ENCODE measurements at regions not wholly inside any gene's neighbourhood (a gene's known extent, or its start where the extent isn't known, plus 50 kb on each side); places are given as distances from the start of the nearest gene placed in this dataset.
"Not testable (repeated sequence)": the region's sequence is repeated elsewhere in the genome, so short reads cannot be mapped to it uniquely, and the experiment has no call there.

GRCh38 chr4:54390670-54391069, 161.6 kb downstream of the PDGFRA start:
- no peaks in the 10 kb centered on the region for H3K36me3 ChIP-seq
- no peak overlapping the region for H3K4me3 ChIP-seq
- no peak for DNase-seq (ENCODE audit: low read depth in 1 of 2, low spot score in 2 of 2)
- H3K9me3 ChIP-seq (replicated peaks): no peaks in the 10 kb centered on the region
- H3K27ac ChIP-seq: no peak overlapping the region
- no peaks in the 10 kb centered on the region for H3K27me3 ChIP-seq (replicated peaks)
- no peaks in the 10 kb centered on the region for H3K4me1 ChIP-seq (replicated peaks)

GRCh38 chr4:54391104-54391503, 162.0 kb downstream of the PDGFRA start:
- H3K4me1 ChIP-seq (replicated peaks): no peaks in the 10 kb centered on the region
- no peak for DNase-seq (ENCODE audit: low read depth in 1 of 2, low spot score in 2 of 2)
- H3K27ac ChIP-seq: no peak overlapping the region
- H3K27me3 ChIP-seq (replicated peaks): no peaks in the 10 kb centered on the region
- no peak overlapping the region for H3K4me3 ChIP-seq
- no peaks in the 10 kb centered on the region for H3K9me3 ChIP-seq (replicated peaks)
- H3K36me3 ChIP-seq: no peaks in the 10 kb centered on the region

GRCh38 chr4:54392479-54392878, 163.4 kb downstream of the PDGFRA start:
- H3K9me3 ChIP-seq (replicated peaks): no peaks in the 10 kb centered on the region
- H3K27me3 ChIP-seq (replicated peaks): no peaks in the 10 kb centered on the region
- H3K4me3 ChIP-seq: no peak overlapping the region
- H3K36me3 ChIP-seq: no peaks in the 10 kb centered on the region
- H3K4me1 ChIP-seq (replicated peaks): no peaks in the 10 kb centered on the region
- no peak overlapping the region for H3K27ac ChIP-seq
- DNase-seq (ENCODE audit: low read depth in 1 of 2, low spot score in 2 of 2): no peak

GRCh38 chr4:54393243-54393642, 164.2 kb downstream of the PDGFRA start:
- DNase-seq (ENCODE audit: low read depth in 1 of 2, low spot score in 2 of 2): no peak
- Histone ChIP-seq H3K9me3 (replicated peaks) (no peaks in the 10 kb centered on the region), H3K4me1 (replicated peaks) (no peaks in the 10 kb centered on the region), H3K27ac (no peak overlapping the region), H3K36me3 (no peaks in the 10 kb centered on the region), H3K27me3 (replicated peaks) (no peaks in the 10 kb centered on the region), H3K4me3 (no peak overlapping the region)

- Histone ChIP-seq H3K36me3 (no peaks in the 10 kb centered on the region), H3K4me1 (replicated peaks) (no peaks in the 10 kb centered on the region), H3K27ac (no peak overlapping the region), H3K27me3 (replicated peaks) (no peaks in the 10 kb centered on the region; the same call in 1 of the 2 replicates), H3K9me3 (replicated peaks) (no peaks in the 10 kb centered on the region), H3K4me3 (no peak overlapping the region)
- DNase-seq (ENCODE audit: low read depth in 1 of 2, low spot score in 2 of 2): no peak
Observed at GRCh38 chr4:54395013-54395527, 166.0 kb downstream of the PDGFRA start.

- no peaks in the 10 kb centered on the region; the same call in 1 of the 2 replicates for H3K27me3 ChIP-seq (replicated peaks)
- H3K9me3 ChIP-seq (replicated peaks): no peaks in the 10 kb centered on the region
- H3K4me1 ChIP-seq (replicated peaks): no peaks in the 10 kb centered on the region
- DNase-seq (ENCODE audit: low read depth in 1 of 2, low spot score in 2 of 2): no peak
- no peak overlapping the region for H3K27ac ChIP-seq
- H3K4me3 ChIP-seq: no peak overlapping the region
- H3K36me3 ChIP-seq: no peaks in the 10 kb centered on the region
Observed at GRCh38 chr4:54400188-54400587, 171.1 kb downstream of the PDGFRA start.

GRCh38 chr4:54400802-54401201, 171.7 kb downstream of the PDGFRA start:
- no peak overlapping the region for H3K4me3 ChIP-seq
- no peaks in the 10 kb centered on the region for H3K4me1 ChIP-seq (replicated peaks)
- H3K9me3 ChIP-seq (replicated peaks): no peaks in the 10 kb centered on the region
- peak in 1 of 2 experiments; percentile 14 for DNase-seq (ENCODE audit: low read depth in 1 of 2, low spot score in 2 of 2)
- H3K27me3 ChIP-seq (replicated peaks): no peaks in the 10 kb centered on the region; the same call in 1 of the 2 replicates
- H3K27ac ChIP-seq: no peak overlapping the region
- H3K36me3 ChIP-seq: no peaks in the 10 kb centered on the region

GRCh38 chr4:54402880-54403480, 173.9 kb downstream of the PDGFRA start:
- Histone ChIP-seq H3K9me3 (replicated peaks) (no peaks in the 10 kb centered on the region), H3K4me3 (no peak overlapping the region), H3K36me3 (no peaks in the 10 kb centered on the region), H3K27me3 (replicated peaks) (no peaks in the 10 kb centered on the region; the same call in 1 of the 2 replicates), H3K27ac (no peak overlapping the region), H3K4me1 (replicated peaks) (no peaks in the 10 kb centered on the region)
- DNase-seq (ENCODE audit: low read depth in 1 of 2, low spot score in 2 of 2): no peak

GRCh38 chr4:54403700-54404453, 174.8 kb downstream of the PDGFRA start:
- DNase-seq (ENCODE audit: low read depth in 1 of 2, low spot score in 2 of 2): no peak
- Histone ChIP-seq H3K36me3 (no peaks in the 10 kb centered on the region), H3K27me3 (replicated peaks) (no peaks in the 10 kb centered on the region; the same call in 1 of the 2 replicates), H3K4me1 (replicated peaks) (no peaks in the 10 kb centered on the region), H3K27ac (no peak overlapping the region), H3K4me3 (no peak overlapping the region), H3K9me3 (replicated peaks) (no peaks in the 10 kb centered on the region)

GRCh38 chr4:54409270-54409817, 180.3 kb downstream of the PDGFRA start:
- H3K4me3 ChIP-seq; H3K27me3 ChIP-seq (replicated peaks); H3K9me3 ChIP-seq (replicated peaks); DNase-seq (ENCODE audit: low read depth in 1 of 2, low spot score in 2 of 2); H3K36me3 ChIP-seq; H3K4me1 ChIP-seq (replicated peaks); H3K27ac ChIP-seq: not testable (repeated sequence)

GRCh38 chr4:54414545-54414944, 185.5 kb downstream of the PDGFRA start:
- H3K4me1 ChIP-seq (replicated peaks): no peaks in the 10 kb centered on the region
- no peaks in the 10 kb centered on the region for H3K27me3 ChIP-seq (replicated peaks)
- H3K36me3 ChIP-seq: no peaks in the 10 kb centered on the region
- H3K9me3 ChIP-seq (replicated peaks): no peaks in the 10 kb centered on the region
- no peak overlapping the region for H3K27ac ChIP-seq
- H3K4me3 ChIP-seq: no peak overlapping the region
- DNase-seq (ENCODE audit: low read depth in 1 of 2, low spot score in 2 of 2): no peak

- no peaks in the 10 kb centered on the region for H3K36me3 ChIP-seq
Observed at GRCh38 chr4:54417476-54417875, 188.4 kb downstream of the PDGFRA start.

GRCh38 chr4:54418468-54418867, 189.4 kb downstream of the PDGFRA start:
- no peak overlapping the region for H3K27ac ChIP-seq
- H3K4me1 ChIP-seq (replicated peaks): no peaks in the 10 kb centered on the region
- H3K4me3 ChIP-seq: no peak overlapping the region
- H3K9me3 ChIP-seq (replicated peaks): no peaks in the 10 kb centered on the region
- no peaks in the 10 kb centered on the region; the same call in 1 of the 2 replicates for H3K27me3 ChIP-seq (replicated peaks)
- H3K36me3 ChIP-seq: no peaks in the 10 kb centered on the region
- no peak for DNase-seq (ENCODE audit: low read depth in 1 of 2, low spot score in 2 of 2)

More at GRCh38 chr4:54417476-54417875, 188.4 kb downstream of the PDGFRA start:
- Histone ChIP-seq H3K9me3 (replicated peaks) (no peaks in the 10 kb centered on the region), H3K4me1 (replicated peaks) (no peaks in the 10 kb centered on the region), H3K27me3 (replicated peaks) (no peaks in the 10 kb centered on the region; the same call in 1 of the 2 replicates), H3K27ac (no peak overlapping the region), H3K4me3 (no peak overlapping the region)
- DNase-seq (ENCODE audit: low read depth in 1 of 2, low spot score in 2 of 2): no peak

GRCh38 chr4:54423066-54423465, 194.0 kb downstream of the PDGFRA start:
- H3K36me3 ChIP-seq: no peaks in the 10 kb centered on the region
- no peaks in the 10 kb centered on the region; the same call in 1 of the 2 replicates for H3K27me3 ChIP-seq (replicated peaks)
- no peaks in the 10 kb centered on the region for H3K9me3 ChIP-seq (replicated peaks)
- H3K4me3 ChIP-seq: no peak overlapping the region
- H3K4me1 ChIP-seq (replicated peaks): no peaks in the 10 kb centered on the region
- DNase-seq (ENCODE audit: low read depth in 1 of 2, low spot score in 2 of 2): no peak
- H3K27ac ChIP-seq: no peak overlapping the region

Measured in SJSA1 (cell line).